Endothelial cell of umbilical vein (primary cell): ENCODE measurements at regions not wholly inside any gene's neighbourhood (a gene's known extent, or its start where the extent isn't known, plus 50 kb on each side); places are given as distances from the start of the nearest gene placed in this dataset.

Experiments
- CTCF ChIP-seq, 2 donors: IDR thresholded peaks; 1 replicate in 1 of 2; 2 replicates in 1 of 2; pipeline ENCODE4 v1.5.1; 2011; ENCODE audit warnings: low read length in 2 of 2, mild to moderate bottlenecking in 2 of 2, moderate library complexity in 2 of 2, control low read depth in 1 of 2, inconsistent platforms in 1 of 2, low read depth in 1 of 2; ENCODE audit not compliant: insufficient read depth in 1 of 2; ENCODE audit errors: extremely low read depth in 1 of 2
- EZH2 ChIP-seq: IDR thresholded peaks from 2 replicates; pipeline ENCODE4 v1.6.1; 2012; ENCODE audit warnings: borderline replicate concordance, low read depth, mild to moderate bottlenecking, moderate library complexity, low read length, inconsistent platforms; ENCODE audit not compliant: severe bottlenecking
- FOS ChIP-seq: IDR thresholded peaks from 2 replicates; pipeline ENCODE4 v1.6.1; 2011; ENCODE audit warnings: mild to moderate bottlenecking, low read length, moderate library complexity, borderline replicate concordance; ENCODE audit not compliant: insufficient read depth
- MYC ChIP-seq: IDR thresholded peaks from one replicate; pipeline ENCODE4 v1.6.1; 2011; ENCODE audit warnings: mild to moderate bottlenecking, low read depth, low read length

GRCh38 chr2:176665086-176665485 lies 395.8 kb downstream of the MTX2 start:
- TF ChIP-seq MYC (no peak), FOS (no peak), EZH2 (no peak), CTCF (IDR thresholded peaks at IDR 0.05; ENCODE audit: extremely low read depth in 1 of 2, insufficient read depth in 1 of 2, low read depth in 1 of 2, low read length in 2 of 2) (no peak)
